Effector memory CD4-positive, alpha-beta T cell (primary cell): ENCODE measurements at regions not wholly inside any gene's neighbourhood (a gene's known extent, or its start where the extent isn't known, plus 50 kb on each side); places are given as distances from the start of the nearest gene placed in this dataset.

Experiments used
- DNase-seq, 3 donors: peaks; one replicate each; pipeline ENCODE4 v3.0.0-alpha.2; 2020
- H3K27ac ChIP-seq: 2 replicates; pipeline ENCODE4 v1.7.0; 2013; ENCODE audit warnings: mild to moderate bottlenecking, low read length, moderate library complexity; ENCODE audit not compliant: insufficient read depth, poor library complexity, severe bottlenecking
- H3K27me3 ChIP-seq: replicated peaks from 2 replicates; pipeline ENCODE4 v1.7.0; 2013; ENCODE audit warnings: mild to moderate bottlenecking, low read length; ENCODE audit not compliant: insufficient read depth, control insufficient read depth, poor library complexity, severe bottlenecking
- H3K36me3 ChIP-seq: 2 replicates; pipeline ENCODE4 v1.7.0; 2013; ENCODE audit warnings: mild to moderate bottlenecking, low read length, moderate library complexity; ENCODE audit not compliant: control insufficient read depth, insufficient read depth
- H3K4me1 ChIP-seq: 2 replicates; pipeline ENCODE4 v1.7.0; 2013; ENCODE audit warnings: low read length, mild to moderate bottlenecking; ENCODE audit not compliant: control insufficient read depth, insufficient read depth, poor library complexity, severe bottlenecking
- H3K4me3 ChIP-seq: 2 replicates; pipeline ENCODE4 v1.7.0; 2013; ENCODE audit warnings: low read length, low read depth, mild to moderate bottlenecking; ENCODE audit not compliant: insufficient read depth, poor library complexity, severe bottlenecking
- H3K9me3 ChIP-seq: 2 replicates; pipeline ENCODE4 v1.7.0; 2013; ENCODE audit warnings: mild to moderate bottlenecking, low read length, moderate library complexity; ENCODE audit not compliant: control insufficient read depth

DNA sequence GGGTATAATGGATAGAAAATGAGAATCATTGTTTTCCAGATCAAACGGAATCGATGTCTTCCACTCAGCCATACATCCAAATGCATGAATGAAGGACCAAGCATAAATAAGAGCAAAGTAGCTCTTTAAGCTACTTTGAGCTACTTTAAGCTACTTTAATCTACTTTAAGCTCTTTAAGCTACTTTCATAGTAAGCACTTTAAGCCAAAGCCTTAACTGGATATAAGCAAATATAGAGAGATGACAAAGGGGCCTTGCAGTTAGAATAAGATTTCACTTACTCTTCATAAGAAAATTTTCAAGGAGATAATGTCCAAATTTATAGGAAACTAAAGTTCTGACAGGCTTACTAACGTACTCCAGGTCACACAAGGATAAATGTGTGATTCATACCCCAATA lies 355.6 kb upstream of the KITLG start:
- Histone ChIP-seq H3K9me3 (no peaks in the 10 kb centered on the region), H3K27me3 (no peaks in the 10 kb centered on the region), H3K4me3 (no peak overlapping the region), H3K27ac (no peak overlapping the region), H3K36me3 (no peaks in the 10 kb centered on the region), H3K4me1 (no peaks in the 10 kb centered on the region)
- DNase-seq, result no peak

DNA sequence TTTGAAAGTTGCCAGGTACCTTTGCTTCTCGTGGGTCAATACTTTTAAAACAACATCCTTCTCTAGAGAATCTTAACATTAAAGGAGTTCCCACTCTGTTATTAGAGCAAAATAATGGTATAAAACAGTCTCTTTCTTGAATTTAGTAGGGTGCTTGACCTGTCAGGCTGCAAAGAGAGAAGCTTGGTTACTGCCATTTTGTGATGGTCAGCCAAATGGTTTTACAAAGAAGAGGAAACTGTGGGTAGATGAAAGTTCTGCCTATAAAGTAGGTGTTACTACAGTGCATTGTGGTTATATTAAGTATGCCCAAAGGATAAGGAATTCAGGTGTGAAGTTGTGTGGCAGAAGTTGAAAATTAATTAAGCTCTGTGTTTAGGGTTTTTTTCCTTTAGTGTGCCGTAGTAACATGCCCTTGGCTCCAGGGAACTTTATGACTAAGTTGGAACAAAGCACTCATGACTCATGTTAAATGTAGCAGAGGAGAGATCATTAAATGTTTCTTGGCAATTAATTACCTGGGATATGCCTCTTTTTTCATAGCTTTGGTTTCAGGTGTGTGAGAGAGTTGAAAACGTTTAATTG lies 354.0 kb upstream of the KITLG start:
- no peak overlapping the region for H3K4me3 ChIP-seq
- no peaks in the 10 kb centered on the region for H3K4me1 ChIP-seq
- H3K36me3 ChIP-seq, result no peaks in the 10 kb centered on the region
- no peak overlapping the region for H3K27ac ChIP-seq
- H3K27me3 ChIP-seq, result no peaks in the 10 kb centered on the region
- no peaks in the 10 kb centered on the region for H3K9me3 ChIP-seq
- no peak for DNase-seq

DNA sequence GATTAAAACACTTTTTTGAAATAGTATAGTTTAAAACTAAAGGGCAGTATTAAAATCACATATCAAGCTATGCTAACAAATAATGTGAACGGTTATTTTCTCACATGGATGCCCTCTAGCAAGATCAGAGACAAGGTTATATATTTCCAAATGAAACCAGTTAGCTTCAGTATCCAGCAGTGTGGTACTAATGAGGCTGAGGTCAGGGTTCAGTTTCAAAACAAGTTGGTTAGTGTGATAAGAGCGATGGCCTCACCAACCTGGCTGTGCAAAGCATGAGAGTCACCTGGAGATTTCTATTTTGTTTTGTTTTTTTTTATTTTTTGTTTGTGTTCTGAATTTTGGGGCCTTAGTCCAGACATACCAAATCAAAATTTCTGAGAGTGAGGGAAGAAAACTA lies 352.2 kb upstream of the KITLG start:
- H3K27me3 ChIP-seq, result no peaks in the 10 kb centered on the region
- H3K36me3 ChIP-seq, result no peaks in the 10 kb centered on the region
- no peak overlapping the region for H3K4me3 ChIP-seq
- H3K9me3 ChIP-seq, result no peaks in the 10 kb centered on the region
- no peak for DNase-seq
- no peaks in the 10 kb centered on the region for H3K4me1 ChIP-seq
- no peak overlapping the region for H3K27ac ChIP-seq

DNA sequence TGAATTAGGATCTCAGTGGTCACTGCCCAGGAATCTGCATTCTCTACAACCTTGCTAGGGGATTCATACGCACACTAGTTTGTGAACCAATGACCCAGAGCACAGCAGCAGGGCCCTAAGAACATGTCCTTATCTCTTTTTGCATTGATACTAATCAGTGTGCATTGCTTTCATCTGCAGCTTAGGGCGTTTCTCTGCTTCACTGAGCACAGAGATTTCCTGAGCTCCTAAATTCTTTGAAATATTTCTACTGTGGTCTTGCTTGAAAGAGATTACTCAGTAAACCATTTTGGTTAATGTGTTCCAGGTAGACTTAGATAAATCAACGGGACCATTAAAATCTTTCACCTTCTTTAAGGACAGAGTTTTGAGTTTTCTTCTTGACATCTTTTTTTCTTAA lies 351.3 kb upstream of the KITLG start:
- no peaks in the 10 kb centered on the region for H3K27me3 ChIP-seq
- H3K9me3 ChIP-seq, result no peaks in the 10 kb centered on the region
- H3K4me1 ChIP-seq, result no peaks in the 10 kb centered on the region
- no peak overlapping the region for H3K27ac ChIP-seq
- no peak for DNase-seq
- H3K36me3 ChIP-seq, result no peaks in the 10 kb centered on the region
- no peak overlapping the region for H3K4me3 ChIP-seq

DNA sequence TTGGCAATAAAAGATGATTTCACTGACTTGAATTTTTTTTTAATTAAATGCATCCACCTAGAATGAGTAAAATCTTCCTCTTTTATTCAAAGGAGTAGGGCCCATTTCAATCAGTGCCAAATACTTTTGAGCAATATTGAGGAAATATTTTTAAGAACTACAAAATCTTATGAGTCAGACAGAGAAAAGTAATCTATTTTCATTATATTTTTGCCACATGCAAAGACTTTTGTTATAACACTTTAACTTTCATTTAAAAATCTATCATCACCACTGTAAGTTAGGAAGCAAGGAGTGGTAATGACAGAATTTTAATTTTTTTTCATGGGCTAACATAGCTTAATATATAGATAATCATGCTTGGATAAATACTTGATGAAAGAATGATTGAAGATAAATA lies 345.2 kb upstream of the KITLG start:
- no peak for DNase-seq
- Histone ChIP-seq H3K36me3 (no peaks in the 10 kb centered on the region), H3K27ac (no peak overlapping the region), H3K4me1 (no peaks in the 10 kb centered on the region), H3K4me3 (no peak overlapping the region), H3K9me3 (no peaks in the 10 kb centered on the region), H3K27me3 (no peaks in the 10 kb centered on the region)

DNA sequence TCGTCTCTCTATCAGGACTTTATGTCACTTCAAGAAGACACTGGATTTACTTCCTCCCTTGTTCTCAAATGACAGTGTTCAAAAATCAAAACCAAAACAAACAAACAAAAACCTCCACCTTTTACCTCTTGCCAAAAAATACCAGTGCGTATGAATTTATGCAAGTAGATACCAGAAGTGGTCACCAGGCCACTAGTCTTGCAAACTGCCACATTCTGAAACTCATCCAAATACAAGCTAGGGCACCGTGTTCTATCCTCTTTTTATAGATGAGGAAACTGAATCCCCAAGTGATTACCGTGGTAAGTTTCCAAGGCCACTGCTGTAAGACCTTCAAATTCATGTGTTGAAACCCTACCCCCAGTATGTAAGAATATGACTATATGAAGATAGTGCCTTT lies 343.9 kb upstream of the KITLG start:
- Histone ChIP-seq H3K4me1 (no peaks in the 10 kb centered on the region), H3K4me3 (no peak overlapping the region), H3K9me3 (no peaks in the 10 kb centered on the region), H3K27me3 (no peaks in the 10 kb centered on the region), H3K27ac (no peak overlapping the region), H3K36me3 (no peaks in the 10 kb centered on the region)
- no peak for DNase-seq

DNA sequence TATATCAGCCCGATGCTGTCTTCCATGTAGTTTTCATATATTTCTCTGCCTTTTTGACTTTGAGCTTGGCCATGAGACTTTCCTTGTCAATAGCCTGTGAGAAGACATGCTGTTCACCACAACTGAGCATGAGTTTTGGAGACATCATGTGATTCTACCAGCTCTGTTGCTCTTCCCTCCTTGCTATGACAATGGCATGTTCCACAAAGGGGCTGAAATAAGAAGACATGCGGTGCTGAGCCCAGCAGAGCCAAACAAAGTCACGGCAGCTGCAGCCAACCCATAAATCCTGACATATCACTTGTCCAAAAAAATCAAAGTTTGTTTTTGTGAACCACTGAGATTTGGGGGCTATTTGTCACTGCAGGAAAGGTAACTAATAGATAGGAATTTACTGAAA lies 343.4 kb upstream of the KITLG start:
- Histone ChIP-seq H3K36me3 (no peaks in the 10 kb centered on the region), H3K4me3 (no peak overlapping the region), H3K27me3 (no peaks in the 10 kb centered on the region), H3K9me3 (no peaks in the 10 kb centered on the region), H3K4me1 (no peaks in the 10 kb centered on the region), H3K27ac (no peak overlapping the region)
- no peak for DNase-seq

DNA sequence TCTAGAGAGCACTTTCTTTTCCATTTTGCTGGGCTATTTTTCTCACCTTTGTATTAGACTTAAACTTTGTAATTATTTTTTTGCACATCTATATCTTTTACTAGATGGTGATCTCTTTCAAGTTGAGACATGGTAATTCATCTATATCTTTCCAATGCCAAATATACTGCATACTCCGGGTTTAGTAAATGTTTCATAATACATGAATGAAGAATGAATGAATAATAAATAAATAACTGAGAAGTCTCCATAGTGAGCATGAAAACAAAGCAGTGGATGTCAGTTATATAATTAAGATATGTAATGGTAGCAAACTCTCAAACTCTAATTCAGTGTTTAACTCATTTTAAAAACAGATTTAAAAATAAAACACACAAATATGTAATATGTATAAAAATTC lies 342.5 kb upstream of the KITLG start:
- Histone ChIP-seq H3K36me3 (no peaks in the 10 kb centered on the region), H3K4me3 (no peak overlapping the region), H3K4me1 (no peaks in the 10 kb centered on the region), H3K27ac (no peak overlapping the region), H3K9me3 (no peaks in the 10 kb centered on the region), H3K27me3 (no peaks in the 10 kb centered on the region)
- DNase-seq, result no peak

DNA sequence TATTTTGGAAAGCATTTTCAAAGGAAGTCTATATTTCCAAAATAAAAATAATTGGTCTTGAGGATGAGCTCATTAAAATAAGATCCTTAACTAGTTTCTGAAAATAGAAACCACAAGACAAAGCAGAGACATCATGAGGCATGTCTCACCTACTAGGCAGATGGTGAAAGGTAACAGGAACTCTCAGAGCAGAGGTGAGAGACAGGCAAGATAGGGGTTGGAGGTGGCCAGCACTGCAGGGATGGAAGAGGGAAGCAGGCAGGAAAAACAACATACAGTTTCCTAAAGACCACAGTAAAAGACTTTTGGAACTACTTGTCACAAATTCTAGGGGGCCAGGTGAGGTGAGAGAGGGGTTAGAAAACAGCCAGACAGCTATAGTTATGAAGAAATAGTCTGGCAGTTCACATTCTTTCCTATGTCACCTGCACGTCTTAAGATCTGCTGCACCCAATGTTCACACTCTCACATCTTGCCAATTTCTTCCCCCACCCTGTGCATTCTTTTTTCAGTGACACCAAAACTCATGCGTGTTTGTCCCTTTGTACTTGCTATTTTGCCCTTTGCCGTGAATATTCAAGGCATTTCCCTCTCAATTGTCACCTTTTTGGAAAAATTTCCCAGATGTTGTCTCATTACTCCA lies 341.7 kb upstream of the KITLG start:
- Histone ChIP-seq H3K27me3 (no peaks in the 10 kb centered on the region), H3K27ac (no peak overlapping the region), H3K4me1 (no peaks in the 10 kb centered on the region), H3K36me3 (no peaks in the 10 kb centered on the region), H3K4me3 (no peak overlapping the region), H3K9me3 (no peaks in the 10 kb centered on the region)
- DNase-seq, result no peak

DNA sequence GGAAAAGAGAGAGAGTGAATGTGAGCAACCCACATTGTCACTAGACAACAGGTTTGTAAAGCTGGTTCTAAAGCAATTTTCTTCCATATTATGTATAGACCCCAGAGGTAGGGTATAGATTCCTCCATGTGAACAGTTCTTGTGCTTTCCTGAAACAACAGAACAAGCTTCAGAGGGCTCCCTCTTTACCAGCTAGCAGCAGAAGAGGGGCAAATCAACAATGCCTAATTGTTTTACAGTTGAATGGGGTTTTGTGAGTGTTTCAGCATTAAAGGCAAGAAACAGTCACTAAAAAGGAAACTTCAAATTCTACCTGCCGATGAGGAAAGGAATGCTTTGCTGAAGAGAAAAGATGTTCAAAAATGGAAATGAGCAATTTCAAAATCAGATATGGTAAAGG lies 341.2 kb upstream of the KITLG start:
- Histone ChIP-seq H3K36me3 (no peaks in the 10 kb centered on the region), H3K4me1 (no peaks in the 10 kb centered on the region)
- no peak for DNase-seq

More for the DNA sequence above, 341.2 kb upstream of the KITLG start:
- H3K9me3 ChIP-seq, result no peaks in the 10 kb centered on the region
- no peak overlapping the region for H3K27ac ChIP-seq
- no peak overlapping the region for H3K4me3 ChIP-seq
- no peaks in the 10 kb centered on the region for H3K27me3 ChIP-seq
